ENCODE measurements at regions not wholly inside any gene's neighbourhood (a gene's known extent, or its start where the extent isn't known, plus 50 kb on each side); places are given as distances from the start of the nearest gene placed in this dataset.

DNA sequence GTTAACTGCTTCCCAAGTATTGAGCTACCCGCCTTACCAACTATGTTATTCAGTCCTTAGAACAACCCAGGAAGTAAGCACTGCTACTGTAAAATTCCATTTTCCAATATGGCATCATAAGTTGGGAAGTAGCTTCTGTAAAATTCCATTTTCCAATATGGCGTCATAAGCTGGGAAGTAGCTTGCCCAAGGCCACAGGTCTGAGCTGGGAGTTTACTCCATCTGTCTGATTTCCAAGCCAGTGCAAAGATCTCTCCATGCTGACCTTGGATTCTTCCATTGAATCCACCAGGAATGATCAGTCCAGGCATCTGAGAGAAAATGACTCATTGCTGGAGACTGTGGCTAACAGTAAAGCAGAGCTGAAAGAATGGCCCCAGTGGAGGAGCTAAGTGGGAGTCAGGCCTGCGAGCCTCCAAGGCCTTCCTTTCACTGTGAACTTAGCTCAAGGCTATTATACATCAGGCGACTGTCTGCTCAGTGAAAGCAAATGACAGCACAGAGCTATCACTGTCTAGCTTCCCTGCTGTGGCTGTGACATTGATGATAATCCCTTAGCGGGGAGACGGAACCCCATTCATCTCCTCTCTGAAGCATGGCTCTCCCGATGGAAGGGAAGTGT lies 430.4 kb downstream of the HAPSTR1 start:
- no peaks in the 10 kb centered on the region for H3K9me1 ChIP-seq (replicated peaks; ENCODE audit: control insufficient read depth, extremely low read depth, insufficient read depth, low read length)
- DNase-seq (ENCODE audit: low read depth, low spot score), result no peak
- BruUV-seq (replicated peaks), result no TSS peak
- dilution Hi-C loops (cut with MboI; ENCODE audit: extremely low pct_ligation_motif_present, low sequenced_read_pairs) (no loop called here), intact Hi-C loops (cut with micrococcal nuclease) (no loop called here)
- H2AFZ ChIP-seq (ENCODE audit: low read depth, low read length), result no peak overlapping the region
- no peak overlapping the region for H3K27ac ChIP-seq (ENCODE audit: insufficient read depth, low read depth, low read length)
- H3K9ac ChIP-seq (replicated peaks; ENCODE audit: extremely low read depth, insufficient read depth, low read length), result no peak overlapping the region
- ChIA-PET CTCF (no interaction called here), POLR2A (no interaction called here)
- no peaks in the 10 kb centered on the region for H4K20me1 ChIP-seq (replicated peaks; ENCODE audit: control insufficient read depth, extremely low read depth, insufficient read depth, low read length)
- H3K79me2 ChIP-seq (ENCODE audit: control insufficient read depth, insufficient read depth, low read length), result no peaks in the 10 kb centered on the region
- TF ChIP-seq JUN (IDR thresholded peaks at IDR 0.05; ENCODE audit: borderline replicate concordance, insufficient read depth, insufficient read length, low read depth) (no peak), POLR2A (IDR thresholded peaks at IDR 0.05; ENCODE audit: low read depth, low read length) (no peak)
- no peak overlapping the region for H3K4me2 ChIP-seq (ENCODE audit: insufficient read depth, low read length)
- H3K9me3 ChIP-seq (replicated peaks; ENCODE audit: control insufficient read depth, insufficient read depth, low read length), result peaks cover 3% of the 10 kb centered on the region
- no peaks in the 10 kb centered on the region for H3K4me1 ChIP-seq (ENCODE audit: control insufficient read depth, extremely low read depth, insufficient read depth, low read length)
- no peak for FAIRE-seq
- H3K27me3 ChIP-seq (ENCODE audit: control insufficient read depth in 2 of 2, insufficient read depth in 2 of 2, low read length in 2 of 2), result no peaks in the 10 kb centered on the region
- no peak overlapping the region for H3K4me3 ChIP-seq (replicated peaks in 1 of 3; ENCODE audit: insufficient read depth in 1 of 3, low read depth in 1 of 3, low read length in 3 of 3)
- H3K36me3 ChIP-seq (ENCODE audit: control insufficient read depth in 2 of 2, extremely low read depth in 1 of 2, insufficient read depth in 2 of 2, low read length in 2 of 2), result no peaks in the 10 kb centered on the region

DNA sequence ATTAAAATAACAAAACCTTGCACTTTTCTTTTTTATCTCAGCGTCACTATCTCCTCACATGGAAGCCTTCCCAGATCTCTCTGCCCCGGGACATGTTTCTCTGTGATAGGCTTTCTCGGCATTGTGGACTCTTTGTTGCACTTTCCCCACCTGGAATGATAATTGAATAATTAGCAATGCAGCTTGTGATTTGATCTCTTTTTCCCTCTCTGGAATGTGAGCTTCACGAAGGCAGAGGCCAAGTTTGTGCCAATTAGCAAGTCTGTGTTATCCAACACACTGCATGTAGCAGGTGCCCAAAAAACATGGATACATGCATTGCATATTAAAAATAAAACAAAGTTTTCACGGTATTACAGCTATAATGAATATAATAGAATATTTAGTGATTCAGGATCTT lies 431.2 kb downstream of the HAPSTR1 start:
- CTCF ChIA-PET, result no interaction called here
- no peak overlapping the region for H3K4me3 ChIP-seq (replicated peaks in 1 of 3; ENCODE audit: insufficient read depth in 1 of 3, low read depth in 1 of 3, low read length in 3 of 3)
- no peak overlapping the region for H3K4me2 ChIP-seq (ENCODE audit: insufficient read depth, low read length)
- no peaks in the 10 kb centered on the region for H3K27me3 ChIP-seq (ENCODE audit: control insufficient read depth in 2 of 2, insufficient read depth in 2 of 2, low read length in 2 of 2)
- peaks cover 3% of the 10 kb centered on the region for H3K9me3 ChIP-seq (replicated peaks; ENCODE audit: control insufficient read depth, insufficient read depth, low read length)
- no peaks in the 10 kb centered on the region for H3K79me2 ChIP-seq (ENCODE audit: control insufficient read depth, insufficient read depth, low read length)
- DNase-seq (ENCODE audit: low read depth, low spot score), result no peak
- H4K20me1 ChIP-seq (replicated peaks; ENCODE audit: control insufficient read depth, extremely low read depth, insufficient read depth, low read length), result no peaks in the 10 kb centered on the region
- POLR2A ChIA-PET, result no interaction called here
- no peaks in the 10 kb centered on the region for H3K4me1 ChIP-seq (ENCODE audit: control insufficient read depth, extremely low read depth, insufficient read depth, low read length)
- H3K9me1 ChIP-seq (replicated peaks; ENCODE audit: control insufficient read depth, extremely low read depth, insufficient read depth, low read length), result no peaks in the 10 kb centered on the region
- intact Hi-C loops (cut with micrococcal nuclease) (no loop called here), dilution Hi-C loops (cut with MboI; ENCODE audit: extremely low pct_ligation_motif_present, low sequenced_read_pairs) (no loop called here)
- no peaks in the 10 kb centered on the region for H3K36me3 ChIP-seq (ENCODE audit: control insufficient read depth in 2 of 2, extremely low read depth in 1 of 2, insufficient read depth in 2 of 2, low read length in 2 of 2)
- no peak overlapping the region for H3K9ac ChIP-seq (replicated peaks; ENCODE audit: extremely low read depth, insufficient read depth, low read length)
- H3K27ac ChIP-seq (ENCODE audit: insufficient read depth, low read depth, low read length), result no peak overlapping the region
- no peak overlapping the region for H2AFZ ChIP-seq (ENCODE audit: low read depth, low read length)
- TF ChIP-seq, protein P1, sequence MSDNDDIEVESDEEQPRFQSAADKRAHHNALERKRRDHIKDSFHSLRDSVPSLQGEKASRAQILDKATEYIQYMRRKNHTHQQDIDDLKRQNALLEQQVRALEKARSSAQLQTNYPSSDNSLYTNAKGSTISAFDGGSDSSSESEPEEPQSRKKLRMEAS (IDR thresholded peaks at IDR 0.05; ENCODE audit: insufficient read depth, insufficient read length), result no peak
- TF ChIP-seq GATA2 (IDR thresholded peaks at IDR 0.05; ENCODE audit: insufficient read depth, insufficient read length, low read depth, low read length) (no peak), POLR2A (IDR thresholded peaks at IDR 0.05; ENCODE audit: low read depth, low read length) (no peak), EZH2 (IDR thresholded peaks at IDR 0.05; ENCODE audit: borderline replicate concordance, low read depth, low read length, severe bottlenecking) (no peak), POLR2AphosphoS5 (IDR thresholded peaks at IDR 0.05; ENCODE audit: insufficient read depth, low read depth, low read length) (no peak), MYC (IDR thresholded peaks at IDR 0.05; ENCODE audit: low read depth, low read length) (no peak), JUN (IDR thresholded peaks at IDR 0.05; ENCODE audit: borderline replicate concordance, insufficient read depth, insufficient read length, low read depth) (no peak), FOS (IDR thresholded peaks at IDR 0.05; ENCODE audit: borderline replicate concordance, insufficient read depth, low read length) (no peak)
- TF ChIP-seq, protein P2, sequence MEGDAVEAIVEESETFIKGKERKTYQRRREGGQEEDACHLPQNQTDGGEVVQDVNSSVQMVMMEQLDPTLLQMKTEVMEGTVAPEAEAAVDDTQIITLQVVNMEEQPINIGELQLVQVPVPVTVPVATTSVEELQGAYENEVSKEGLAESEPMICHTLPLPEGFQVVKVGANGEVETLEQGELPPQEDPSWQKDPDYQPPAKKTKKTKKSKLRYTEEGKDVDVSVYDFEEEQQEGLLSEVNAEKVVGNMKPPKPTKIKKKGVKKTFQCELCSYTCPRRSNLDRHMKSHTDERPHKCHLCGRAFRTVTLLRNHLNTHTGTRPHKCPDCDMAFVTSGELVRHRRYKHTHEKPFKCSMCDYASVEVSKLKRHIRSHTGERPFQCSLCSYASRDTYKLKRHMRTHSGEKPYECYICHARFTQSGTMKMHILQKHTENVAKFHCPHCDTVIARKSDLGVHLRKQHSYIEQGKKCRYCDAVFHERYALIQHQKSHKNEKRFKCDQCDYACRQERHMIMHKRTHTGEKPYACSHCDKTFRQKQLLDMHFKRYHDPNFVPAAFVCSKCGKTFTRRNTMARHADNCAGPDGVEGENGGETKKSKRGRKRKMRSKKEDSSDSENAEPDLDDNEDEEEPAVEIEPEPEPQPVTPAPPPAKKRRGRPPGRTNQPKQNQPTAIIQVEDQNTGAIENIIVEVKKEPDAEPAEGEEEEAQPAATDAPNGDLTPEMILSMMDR (IDR thresholded peaks at IDR 0.05; ENCODE audit: extremely low read depth in 1 of 2, insufficient read depth in 1 of 2, low read depth in 1 of 2, low read length in 2 of 2), result no peak
- no peak for FAIRE-seq
- BruUV-seq (replicated peaks), result no TSS peak
